NCI-H748 treated with DMSO at 0.1 percent for 48 hours (cell line): ENCODE measurements at regions not wholly inside any gene's neighbourhood (a gene's known extent, or its start where the extent isn't known, plus 50 kb on each side); places are given as distances from the start of the nearest gene placed in this dataset.

Source experiments
- DNase-seq: peaks from one replicate; lab custom pipeline; 2025; lab: John Stamatoyannopoulos, UW

DNA sequence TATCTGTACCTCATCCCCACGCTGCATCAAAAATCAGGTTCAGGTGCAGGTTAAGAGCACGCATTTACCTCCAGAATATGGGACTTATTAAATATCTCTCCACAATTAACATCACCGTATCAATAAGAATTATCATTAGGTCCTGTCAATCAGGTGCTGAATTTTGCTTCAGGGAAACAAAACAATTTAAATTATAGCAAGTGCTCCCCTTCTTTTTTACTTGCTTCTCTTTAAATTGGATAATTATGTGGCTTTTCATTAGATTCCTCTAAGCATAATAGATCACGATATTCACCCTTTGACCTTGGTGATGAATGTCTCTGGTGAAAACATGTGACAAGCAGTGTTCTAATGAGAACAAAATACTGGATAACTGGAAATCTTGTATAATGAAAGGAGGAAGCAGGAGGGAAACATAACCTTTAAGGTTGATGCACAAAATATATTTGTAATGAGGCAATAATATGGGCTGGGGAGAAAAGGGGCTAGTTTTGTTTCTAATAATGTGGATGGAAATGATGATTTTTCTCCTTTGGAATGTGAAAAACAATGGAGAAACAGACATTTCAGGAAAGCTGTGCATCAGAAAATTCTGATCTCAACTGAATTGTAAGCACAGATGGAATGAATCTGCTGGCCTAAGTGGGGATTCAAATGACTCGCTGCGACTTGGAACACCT, 166.9 kb downstream of the SNX10 start:
- no peak for DNase-seq

DNA sequence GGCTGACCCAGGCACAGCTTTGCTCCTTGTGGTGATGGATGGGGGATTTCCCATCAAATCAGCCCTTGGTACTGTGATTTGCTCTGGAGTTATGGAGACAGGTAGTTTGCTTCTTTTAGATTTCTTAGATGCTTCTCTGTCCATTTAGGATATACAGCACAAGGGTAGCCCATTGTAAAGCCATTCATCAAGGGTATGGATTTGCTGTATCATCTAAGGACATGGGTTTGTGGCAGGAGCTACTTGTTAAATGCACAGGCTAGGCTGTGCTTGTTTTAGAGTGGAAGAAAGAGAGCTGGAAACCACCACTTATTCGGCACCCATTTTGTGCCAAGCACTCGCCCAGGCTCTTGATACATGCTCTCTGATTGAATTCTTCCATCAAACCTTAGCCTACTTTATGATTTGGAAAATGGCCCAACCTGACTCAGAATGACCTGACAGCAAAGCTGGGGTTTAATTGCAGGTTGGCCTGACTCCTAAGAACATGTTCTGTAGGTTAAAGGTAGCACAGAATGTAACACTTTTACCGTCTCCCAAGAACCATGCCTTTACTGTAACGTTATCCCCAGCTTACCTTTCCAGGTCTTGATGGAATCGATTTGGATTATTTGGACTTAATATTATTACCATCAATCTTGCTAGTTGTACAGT, 168.0 kb downstream of the SNX10 start:
- no peak for DNase-seq

DNA sequence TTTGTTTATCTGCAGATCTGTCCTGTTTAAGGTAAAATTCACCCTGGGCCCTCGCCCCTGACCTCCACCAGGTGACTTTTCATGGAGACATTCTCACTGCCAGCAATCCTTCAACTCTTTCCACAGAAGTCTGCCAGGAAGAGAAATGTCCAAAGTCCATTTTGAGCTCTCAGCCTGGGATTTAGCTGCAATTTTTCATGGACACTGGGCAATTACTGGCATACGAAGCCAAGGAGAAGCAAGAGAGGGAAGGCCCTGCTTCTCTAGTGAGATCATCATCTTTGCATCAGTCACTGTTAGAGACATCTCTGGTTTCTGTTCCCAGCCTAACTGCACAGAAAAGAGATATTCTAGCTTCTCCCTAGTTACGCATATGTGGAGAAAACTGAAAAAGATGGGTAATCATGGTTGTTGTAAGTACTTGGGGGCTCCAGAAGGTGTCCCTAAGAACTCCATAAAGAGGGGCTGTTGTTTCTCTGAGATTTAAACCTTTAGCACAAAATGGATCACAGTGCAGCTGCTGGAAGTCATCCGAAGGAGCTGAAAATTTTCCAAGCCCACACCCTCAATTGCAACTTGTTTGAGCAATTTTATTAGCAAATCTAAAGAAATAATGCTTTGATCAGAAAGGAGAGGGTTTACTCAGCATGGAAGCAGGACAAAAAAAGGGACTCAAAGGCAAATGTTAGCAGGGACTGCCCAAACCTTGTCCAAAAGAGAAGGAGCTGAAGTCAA, 168.9 kb downstream of the SNX10 start:
- no peak for DNase-seq

DNA sequence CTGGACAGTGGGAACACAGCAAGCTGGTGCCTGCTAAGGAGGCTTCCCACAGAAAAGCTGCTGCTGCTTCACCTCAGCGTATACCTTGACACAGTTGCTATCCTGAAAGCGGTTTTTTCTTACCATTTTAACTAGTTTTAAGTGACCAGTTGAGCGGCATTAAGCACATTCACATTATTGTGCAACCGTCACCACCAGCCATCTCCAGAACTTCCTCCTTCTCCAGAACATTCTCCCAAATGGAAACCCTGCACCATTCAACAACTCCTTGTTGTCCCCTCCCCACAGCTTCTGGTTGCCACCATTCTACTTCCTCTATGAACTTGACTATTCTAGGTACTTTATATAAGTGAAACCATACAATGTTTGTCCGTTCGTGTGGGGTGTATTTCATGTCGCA, 169.9 kb downstream of the SNX10 start:
- DNase-seq: no peak

DNA sequence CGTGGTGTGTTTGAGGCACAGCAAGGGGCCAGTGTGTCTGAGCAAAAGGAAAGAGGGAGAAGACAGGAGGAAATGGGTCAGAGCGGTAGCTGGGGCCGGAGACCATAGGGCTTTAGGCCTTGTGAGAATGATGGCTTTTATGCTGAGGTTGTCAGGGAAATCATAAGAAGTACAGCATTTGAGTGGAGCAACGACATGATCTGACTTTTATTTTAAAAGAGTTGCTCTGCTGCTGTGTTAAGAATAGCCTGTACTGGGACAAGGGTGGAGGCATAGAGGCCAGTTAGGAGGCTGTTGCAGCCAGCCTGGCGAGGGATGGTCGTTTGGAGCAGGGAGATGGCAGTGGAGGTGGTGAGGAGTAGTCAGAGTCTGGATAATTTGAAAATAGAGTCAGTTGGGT, 174.3 kb downstream of the SNX10 start:
- no peak for DNase-seq

DNA sequence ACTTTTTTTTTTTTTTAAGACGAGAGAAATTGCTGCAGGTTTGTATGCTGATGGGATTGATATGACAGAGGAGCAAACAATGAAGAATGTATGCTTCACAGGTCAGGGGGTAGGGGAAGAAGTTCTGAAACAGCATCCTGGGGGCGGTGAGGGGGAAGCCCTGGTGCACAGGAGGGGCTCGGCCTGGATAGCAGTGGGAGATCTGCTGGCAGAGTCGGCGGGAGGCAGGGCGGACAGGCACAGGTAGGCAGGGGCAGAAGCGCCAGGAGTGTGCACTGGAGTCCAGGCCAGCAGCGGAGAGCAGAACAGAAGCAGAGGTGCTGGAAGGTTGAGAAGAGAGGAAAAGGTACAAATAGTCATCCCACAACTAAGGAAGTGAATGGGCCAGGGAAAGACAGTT, 175.4 kb downstream of the SNX10 start:
- no peak for DNase-seq

DNA sequence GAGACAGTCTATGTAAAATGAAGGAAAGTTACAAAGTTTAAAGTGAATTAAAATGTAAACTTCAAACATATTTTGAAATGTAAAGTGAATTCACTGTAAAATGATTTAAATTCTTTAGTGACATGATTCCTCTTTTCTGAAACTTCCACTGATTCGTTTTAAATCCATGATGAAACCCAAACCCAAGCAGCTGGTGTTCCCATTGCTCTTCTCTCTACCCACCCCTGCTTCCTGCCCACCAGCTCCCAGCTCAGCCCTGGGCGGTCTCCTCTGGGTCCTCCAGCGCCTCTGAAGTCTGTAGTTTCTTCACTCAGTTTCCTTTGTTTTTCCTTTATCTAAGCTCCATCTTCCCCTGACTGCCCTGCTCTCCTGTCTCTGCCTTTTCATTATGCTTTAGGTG, 175.9 kb downstream of the SNX10 start:
- DNase-seq: no peak

DNA sequence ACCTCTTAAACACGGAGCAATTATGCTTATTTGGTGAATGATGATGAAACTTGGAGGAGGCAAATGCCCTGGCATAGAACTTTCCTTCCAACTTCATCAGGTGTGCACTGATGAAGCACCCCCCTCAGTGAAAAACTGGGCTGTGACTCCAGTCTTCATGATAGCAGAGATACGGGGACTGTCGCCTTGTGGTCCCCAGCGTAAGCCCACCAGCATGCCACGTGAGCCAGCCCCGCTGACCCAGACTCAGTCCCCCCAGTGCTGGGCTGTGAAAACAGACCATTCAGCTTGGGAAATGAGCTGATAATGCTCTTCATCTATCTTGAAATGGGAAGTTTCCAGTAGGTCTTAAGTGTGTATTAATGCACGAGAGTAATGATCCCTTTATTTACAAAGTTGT, 177.0 kb downstream of the SNX10 start:
- DNase-seq: no peak

DNA sequence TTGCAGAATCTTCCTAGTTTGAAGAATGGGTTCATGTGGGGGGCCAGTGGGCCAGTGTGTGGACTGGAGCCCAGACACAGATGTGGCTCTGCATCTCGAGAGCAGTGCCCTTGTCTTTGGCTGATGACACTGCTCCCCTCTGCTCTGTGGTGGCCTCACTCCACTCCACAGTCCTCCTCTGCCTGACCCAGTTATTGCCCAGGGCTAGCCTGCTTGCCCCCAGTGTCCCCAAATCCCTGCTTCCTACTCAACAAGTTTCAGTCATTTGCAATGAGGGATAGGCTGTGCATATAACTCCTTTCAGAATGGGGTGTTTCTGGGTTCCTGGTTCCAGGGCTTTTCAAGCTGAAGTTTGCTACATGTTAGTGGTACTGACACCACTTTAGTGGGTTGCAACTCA, 177.5 kb downstream of the SNX10 start:
- no peak for DNase-seq

DNA sequence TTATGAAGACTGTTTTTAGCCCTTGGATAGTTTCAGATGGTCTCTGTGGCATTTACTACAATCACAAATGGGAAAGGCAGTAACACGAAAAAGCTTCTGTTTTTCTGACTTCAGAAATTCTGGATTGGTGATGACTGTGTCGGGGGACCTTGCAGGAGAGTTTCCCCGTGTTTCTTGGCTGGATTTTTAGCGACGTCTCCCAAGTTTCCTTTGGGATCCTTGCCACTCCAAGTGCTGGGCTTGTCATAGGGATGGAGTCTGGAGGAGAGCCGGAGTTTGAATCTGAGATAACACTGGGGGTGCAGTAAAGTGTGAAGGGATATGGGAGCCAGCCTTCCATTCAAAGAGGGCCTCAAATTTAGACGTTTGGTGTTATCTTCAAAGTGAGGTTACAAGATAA, 179.0 kb downstream of the SNX10 start:
- DNase-seq: no peak

DNA sequence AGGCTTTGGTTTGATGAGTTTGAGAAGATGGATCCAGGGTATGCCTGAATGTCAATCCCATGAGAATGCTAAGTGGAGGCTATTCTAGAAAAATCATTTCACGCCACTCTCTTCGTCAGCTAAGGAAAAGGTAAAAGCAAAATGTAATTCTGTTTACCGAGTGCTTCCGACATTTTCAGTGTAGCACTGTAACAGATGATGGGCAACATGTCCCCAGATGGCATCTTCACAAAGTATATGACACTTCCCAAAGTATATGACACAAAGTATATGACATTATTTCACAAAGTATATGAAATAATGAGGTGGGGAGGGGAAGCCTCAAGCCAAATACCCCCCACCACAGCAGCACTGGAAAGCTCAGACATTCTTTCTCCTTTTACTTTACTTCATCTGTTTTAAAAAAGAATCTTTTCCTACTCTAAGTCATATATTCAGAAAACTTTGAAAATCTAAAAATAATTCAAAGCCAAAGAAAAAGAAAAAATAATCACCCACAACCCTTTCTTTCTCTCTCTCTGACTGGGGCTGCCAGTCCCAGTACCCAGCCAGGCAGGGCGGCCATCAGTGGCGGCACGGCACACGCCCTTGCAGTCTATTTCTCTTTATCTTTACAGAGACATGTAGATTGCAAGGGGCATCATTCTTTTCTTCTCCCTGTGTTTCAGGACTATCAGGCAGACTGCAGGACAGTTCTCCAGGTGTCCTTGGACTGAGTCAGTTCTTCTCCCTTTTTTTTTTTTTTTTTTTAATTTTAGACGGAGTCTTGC, 179.8 kb downstream of the SNX10 start:
- no peak for DNase-seq

DNA sequence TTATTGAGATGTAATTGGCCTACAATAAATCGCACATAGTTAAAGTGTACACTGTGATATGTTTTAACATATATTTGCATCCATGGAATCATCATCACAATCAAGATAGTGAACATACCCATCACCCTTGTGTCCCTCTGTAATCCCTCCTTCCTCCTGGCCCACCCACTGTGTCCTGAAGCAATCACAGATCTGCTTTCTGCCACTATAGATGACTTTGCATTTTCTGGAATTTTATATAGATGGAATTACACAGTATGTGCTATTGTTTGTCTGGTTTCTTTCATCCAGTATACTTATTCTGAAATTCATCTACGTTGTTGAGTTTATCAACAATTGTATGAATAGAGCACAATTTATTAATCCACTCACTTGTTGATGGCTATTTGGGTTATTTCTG, 181.3 kb downstream of the SNX10 start:
- DNase-seq: no peak

DNA sequence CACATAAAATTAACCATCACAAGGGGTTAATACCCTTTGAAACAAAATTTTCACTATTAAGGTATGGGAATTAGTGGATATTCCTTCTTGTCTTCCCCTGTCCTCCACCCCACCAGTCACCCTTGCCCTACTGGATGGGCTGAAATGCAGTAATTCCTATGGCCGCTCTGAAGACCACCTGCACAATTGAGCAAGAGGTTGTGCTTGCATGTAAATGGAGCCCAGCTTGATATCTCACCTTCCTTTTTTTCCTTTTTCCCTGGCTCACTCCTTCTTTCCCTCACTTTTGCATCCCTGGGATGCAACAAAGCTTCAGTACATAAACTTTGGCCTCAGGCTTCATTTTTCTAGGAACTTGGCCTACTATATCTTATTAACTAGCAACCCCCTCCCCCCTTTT, 184.6 kb downstream of the SNX10 start:
- no peak for DNase-seq

DNA sequence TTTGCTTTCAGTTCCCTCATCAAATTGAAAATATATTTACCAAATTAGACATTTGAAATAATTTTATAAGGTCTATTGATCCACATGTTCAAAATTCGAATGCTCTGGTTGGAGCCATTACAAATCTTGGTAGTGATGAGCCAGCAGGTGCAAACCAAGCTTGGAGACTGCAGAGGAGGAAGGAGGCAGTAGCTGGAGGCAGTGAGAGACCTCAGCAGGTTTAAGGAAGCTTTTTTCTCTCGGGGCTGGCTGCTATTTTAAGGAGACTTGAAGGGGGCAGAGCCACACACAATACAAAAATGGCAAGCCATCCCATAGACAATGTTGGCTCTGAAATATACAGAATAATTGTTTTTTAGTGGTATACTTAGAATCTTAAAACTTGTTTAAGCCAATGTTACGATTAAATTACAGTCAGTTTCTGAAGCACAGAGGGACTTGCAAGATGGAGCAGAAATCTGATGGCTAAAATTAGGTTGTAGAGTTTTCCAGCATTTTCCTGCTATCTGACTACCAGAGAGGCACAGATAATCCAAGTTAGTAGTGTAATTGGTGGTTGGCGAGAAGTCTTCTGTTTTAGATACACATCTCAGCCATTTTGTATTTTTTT, 185.8 kb downstream of the SNX10 start:
- DNase-seq: no peak

DNA sequence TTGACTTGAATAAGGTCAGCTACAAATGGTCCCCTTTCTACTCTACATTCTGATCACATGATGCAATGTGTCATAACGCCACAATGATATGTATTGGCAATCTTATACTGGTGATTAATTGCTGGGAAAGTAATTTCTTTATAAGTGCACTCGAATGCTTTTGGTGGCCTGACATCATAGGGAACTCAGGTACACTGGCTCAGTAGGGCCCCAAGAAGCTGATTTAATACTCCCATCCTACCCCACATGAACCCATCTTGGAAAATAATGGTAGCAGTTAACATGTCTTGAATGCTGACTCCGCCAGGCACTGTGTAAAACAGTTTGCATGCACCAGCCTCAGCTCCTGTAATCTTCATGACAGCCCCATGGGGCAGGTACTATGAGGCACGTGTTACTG, 186.9 kb downstream of the SNX10 start:
- no peak for DNase-seq

DNA sequence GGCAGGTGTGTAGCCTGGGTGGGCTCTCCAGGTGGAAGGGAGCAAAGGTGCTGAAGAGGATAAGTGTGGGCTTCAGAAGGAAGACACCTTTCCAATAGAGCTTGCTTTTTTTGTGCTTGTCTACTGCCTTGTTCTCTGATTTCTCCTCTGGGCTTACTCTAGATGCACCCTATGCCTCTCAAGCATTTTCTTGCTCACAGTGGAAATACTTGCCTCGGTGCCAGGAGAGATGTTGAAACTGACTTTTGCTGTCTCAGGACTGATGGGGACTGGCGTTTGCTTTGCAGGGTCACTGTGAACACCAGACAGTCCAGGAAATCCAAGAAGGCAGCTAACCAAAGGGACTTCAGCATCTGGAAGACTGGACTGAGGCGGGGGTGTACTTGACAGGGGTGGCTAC, 187.9 kb downstream of the SNX10 start:
- DNase-seq: no peak

DNA sequence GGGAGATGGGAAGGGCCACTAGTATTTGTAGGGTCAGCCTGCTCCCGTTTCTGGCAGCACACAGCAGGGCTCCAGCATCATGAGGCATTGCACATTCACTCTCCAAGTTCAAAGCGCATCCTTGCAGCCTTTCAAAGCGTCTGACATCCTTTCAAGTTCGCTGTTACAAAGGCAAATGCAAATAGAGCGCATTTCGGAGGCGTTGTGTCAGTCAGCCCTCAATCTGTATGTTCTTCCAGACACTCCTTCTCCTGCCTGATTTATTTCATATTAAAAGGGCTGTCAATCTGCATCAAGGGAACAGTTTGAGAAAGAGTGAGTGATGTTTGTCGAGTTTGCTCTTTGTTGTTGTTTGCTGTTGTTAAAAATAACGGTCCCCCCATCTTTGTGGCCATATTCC, 188.5 kb downstream of the SNX10 start:
- DNase-seq: no peak

DNA sequence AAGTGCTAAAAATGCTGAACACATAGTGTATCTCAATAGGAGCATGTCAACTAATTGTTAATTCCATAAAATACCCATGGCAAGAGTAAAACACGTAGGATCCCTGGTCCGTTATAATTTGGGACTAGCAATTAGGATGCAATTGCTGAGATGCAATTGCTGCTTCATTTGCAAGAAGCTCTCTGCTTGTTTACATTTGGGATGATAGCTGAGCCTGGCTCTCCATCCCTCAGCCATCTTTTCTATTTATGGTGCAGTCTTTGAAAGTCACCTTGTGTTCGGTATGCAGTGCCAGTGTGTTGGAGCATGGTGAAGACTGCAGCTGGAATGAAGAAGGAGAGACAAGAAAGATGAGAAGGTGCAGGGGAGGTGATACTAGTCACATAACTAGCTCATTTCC, 191.3 kb downstream of the SNX10 start:
- no peak for DNase-seq

DNA sequence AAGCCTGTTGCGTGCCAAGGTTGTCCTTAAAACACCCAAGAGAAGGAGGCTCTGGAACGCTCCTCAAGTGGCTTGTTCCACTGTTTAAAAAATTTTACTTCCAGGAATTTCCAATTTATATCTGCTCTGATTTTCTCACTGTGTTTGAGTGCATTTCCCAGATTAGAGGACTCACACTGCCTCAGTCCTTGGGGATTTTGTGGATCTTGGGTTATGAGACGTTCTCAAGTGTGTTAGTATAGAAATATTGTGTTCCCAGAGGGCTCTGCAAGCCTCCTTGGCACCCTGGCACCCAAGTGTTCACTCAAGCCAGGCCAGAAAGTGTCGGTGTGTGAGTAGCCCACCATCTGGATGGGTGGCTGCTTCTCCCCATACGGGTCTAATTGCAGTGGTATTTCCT, 192.2 kb downstream of the SNX10 start:
- no peak for DNase-seq

DNA sequence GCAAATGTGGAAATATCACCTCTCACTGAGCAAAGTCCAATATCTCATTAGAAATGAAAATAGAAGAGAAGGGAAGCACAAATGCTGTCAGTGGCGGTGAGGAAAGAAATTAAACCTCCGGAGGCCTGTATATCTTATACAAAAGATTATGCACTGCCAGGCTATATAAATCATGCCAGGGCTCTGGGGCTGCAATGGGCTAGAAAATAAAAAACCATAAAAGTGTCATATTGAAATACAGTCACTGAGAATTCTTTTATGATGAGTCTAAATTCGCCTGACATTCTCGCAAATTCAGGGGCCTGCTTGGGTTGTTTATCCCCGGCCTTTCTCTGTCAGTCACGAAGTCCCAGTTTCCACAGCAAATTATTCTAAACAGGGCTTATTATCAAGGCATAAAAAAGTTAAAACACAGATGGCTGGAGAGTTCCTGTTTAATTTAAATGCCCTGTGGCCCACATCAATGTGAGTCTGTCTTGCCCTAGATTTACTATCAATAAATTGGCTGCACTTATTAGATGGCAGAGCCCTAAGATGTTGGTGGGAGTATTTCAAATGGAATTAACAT, 193.8 kb downstream of the SNX10 start:
- no peak for DNase-seq

DNA sequence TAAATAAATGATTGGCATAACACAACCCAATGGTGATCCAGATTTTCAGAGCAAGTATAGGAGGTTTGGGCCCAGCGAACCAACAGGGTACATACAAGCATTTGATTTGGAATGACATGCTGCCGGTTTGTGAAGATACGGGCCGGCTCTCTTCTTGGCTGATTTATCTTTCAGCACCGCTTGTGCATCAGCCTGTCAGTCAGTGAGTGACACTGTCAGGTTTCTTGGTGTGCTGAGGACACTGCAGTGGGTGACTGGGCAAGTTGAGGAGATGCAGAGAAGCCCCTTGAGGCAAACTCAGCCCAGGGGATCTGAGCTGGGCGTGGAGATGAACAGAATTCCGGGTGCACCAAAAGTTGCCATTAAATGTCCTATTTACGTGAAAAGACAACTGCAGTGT, 194.5 kb downstream of the SNX10 start:
- no peak for DNase-seq
